Kidney (tissue), 13 donors: ENCODE measurements at regions not wholly inside any gene's neighbourhood (a gene's known extent, or its start where the extent isn't known, plus 50 kb on each side); places are given as distances from the start of the nearest gene placed in this dataset.

Source experiments
- DNase-seq, 5 donors: peaks; one replicate each; pipeline ENCODE4 v3.0.0-alpha.2; 2013 to 2020
- FAIRE-seq: peaks from 2 replicates; lab custom pipeline; 2012; peaks lifted over from hg19 to GRCh38; lab: Jason Lieb, UNC
- H3K27ac ChIP-seq, 2 donors: one replicate each; pipeline ENCODE4 v1.7.0; 2013; ENCODE audit warnings: low read depth in 2 of 2, low read length in 2 of 2, inconsistent platforms in 1 of 2
- H3K27me3 ChIP-seq: one replicate; pipeline ENCODE4 v1.7.1; 2013; ENCODE audit warnings: low read length, inconsistent platforms; ENCODE audit not compliant: control insufficient read depth, insufficient read depth
- H3K36me3 ChIP-seq, 3 donors: one replicate each; pipeline versions ENCODE4 v1.7.0 to v1.7.1; 2013; ENCODE audit warnings: low read length in 3 of 3, control low read depth in 1 of 3, inconsistent platforms in 1 of 3; ENCODE audit not compliant: insufficient read depth in 3 of 3, control insufficient read depth in 2 of 3
- H3K4me1 ChIP-seq, 3 donors: one replicate each; pipeline versions ENCODE4 v1.7.0 to v1.7.1; 2013; ENCODE audit warnings: low read length in 3 of 3, inconsistent platforms in 1 of 3, low read depth in 1 of 3; ENCODE audit not compliant: control insufficient read depth in 2 of 3, insufficient read depth in 2 of 3
- H3K4me3 ChIP-seq, 3 donors: one replicate each; pipeline versions ENCODE4 v1.7.0 to v1.8.1; 2013; ENCODE audit warnings: low read length in 3 of 3, control low read depth in 1 of 3, inconsistent platforms in 1 of 3
- H3K9ac ChIP-seq, 3 donors: one replicate each; pipeline versions ENCODE4 v1.7.0 to v1.7.1; 2013; ENCODE audit warnings: low read length in 3 of 3, control low read depth in 1 of 3, inconsistent platforms in 1 of 3
- H3K9me3 ChIP-seq, 3 donors: one replicate each; pipeline versions ENCODE4 v1.7.0 to v1.7.1; 2013; ENCODE audit warnings: low read length in 3 of 3, control low read depth in 1 of 3, inconsistent platforms in 1 of 3; ENCODE audit not compliant: control insufficient read depth in 2 of 3, insufficient read depth in 1 of 3
- intact Hi-C: fragments of 100-400 bp; cut with DNase I; formaldehyde crosslinking; loops from one replicate; pipeline ENCODE4 v1.11.1; 2022
- TF ChIP-seq, protein P1 (sequence below): IDR thresholded peaks from 3 replicates; pipeline ENCODE4 v1.5.1; 2012; ENCODE audit warnings: mild to moderate bottlenecking, moderate library complexity, borderline replicate concordance; ENCODE audit not compliant: insufficient read depth; ENCODE audit errors: extremely low read depth
- donor health status: control.
- donor health status: control.
- donor health status: control.
- donor health status: control.
- donor health status: control.
- donor health status: DM: yes; HTN: yes; CAD: no.
- donor health status: Normal renal cell carcinoma (clear cell type).

DNA sequence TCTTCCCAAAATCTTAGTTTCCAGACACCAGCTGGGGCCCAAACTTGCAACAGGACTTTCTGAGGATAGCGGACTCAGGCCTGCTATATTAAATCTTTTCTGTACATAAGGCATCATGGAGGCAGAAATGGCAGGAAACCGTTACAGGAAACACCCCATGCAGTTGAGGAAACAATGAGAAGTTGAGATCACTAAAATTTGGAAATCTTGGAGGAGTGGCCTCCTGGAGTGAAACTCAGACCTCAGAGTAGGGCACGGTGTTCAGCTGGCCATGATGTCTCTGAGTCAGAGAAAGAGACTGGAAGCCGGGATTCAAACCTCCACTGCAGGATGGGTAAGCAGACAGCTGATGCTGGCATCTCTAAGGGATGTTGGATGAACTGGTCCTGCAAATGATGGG, 372.6 kb upstream of the CTSO start:
- TF ChIP-seq, protein P1, sequence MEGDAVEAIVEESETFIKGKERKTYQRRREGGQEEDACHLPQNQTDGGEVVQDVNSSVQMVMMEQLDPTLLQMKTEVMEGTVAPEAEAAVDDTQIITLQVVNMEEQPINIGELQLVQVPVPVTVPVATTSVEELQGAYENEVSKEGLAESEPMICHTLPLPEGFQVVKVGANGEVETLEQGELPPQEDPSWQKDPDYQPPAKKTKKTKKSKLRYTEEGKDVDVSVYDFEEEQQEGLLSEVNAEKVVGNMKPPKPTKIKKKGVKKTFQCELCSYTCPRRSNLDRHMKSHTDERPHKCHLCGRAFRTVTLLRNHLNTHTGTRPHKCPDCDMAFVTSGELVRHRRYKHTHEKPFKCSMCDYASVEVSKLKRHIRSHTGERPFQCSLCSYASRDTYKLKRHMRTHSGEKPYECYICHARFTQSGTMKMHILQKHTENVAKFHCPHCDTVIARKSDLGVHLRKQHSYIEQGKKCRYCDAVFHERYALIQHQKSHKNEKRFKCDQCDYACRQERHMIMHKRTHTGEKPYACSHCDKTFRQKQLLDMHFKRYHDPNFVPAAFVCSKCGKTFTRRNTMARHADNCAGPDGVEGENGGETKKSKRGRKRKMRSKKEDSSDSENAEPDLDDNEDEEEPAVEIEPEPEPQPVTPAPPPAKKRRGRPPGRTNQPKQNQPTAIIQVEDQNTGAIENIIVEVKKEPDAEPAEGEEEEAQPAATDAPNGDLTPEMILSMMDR, result no peak
- H3K9me3 ChIP-seq, result no peaks in the 10 kb centered on the region
- no peaks in the 10 kb centered on the region for H3K4me1 ChIP-seq
- FAIRE-seq, result no peak
- intact Hi-C loops, result no loop called here
- no peak overlapping the region for H3K27ac ChIP-seq
- no peak overlapping the region for H3K9ac ChIP-seq
- no peaks in the 10 kb centered on the region for H3K27me3 ChIP-seq
- H3K4me3 ChIP-seq, result no peak overlapping the region
- DNase-seq, result no peak
- H3K36me3 ChIP-seq, result no peaks in the 10 kb centered on the region

DNA sequence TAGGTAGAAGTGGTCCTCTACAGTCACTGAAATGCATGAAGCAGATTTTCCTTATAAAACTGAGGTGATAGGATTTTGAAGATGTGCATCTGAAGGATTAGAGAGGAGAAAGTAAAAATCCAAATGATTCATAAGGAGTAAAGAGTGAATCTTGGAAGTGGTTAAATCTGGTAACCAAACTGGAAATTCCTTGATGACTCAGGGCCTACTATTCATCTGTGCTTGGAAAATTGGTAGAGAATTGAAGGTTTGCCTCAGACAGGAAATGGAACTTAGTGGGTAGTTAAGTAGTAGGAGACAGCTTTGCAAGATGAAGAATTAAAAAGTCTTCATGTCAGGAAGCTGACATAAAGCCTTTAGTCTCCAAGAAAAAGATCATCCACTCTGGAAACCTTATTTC, 368.9 kb upstream of the CTSO start:
- DNase-seq (no peak), FAIRE-seq (no peak)
- TF ChIP-seq, protein P1, result no peak
- Histone ChIP-seq H3K27me3 (no peaks in the 10 kb centered on the region), H3K4me1 (no peaks in the 10 kb centered on the region), H3K27ac (no peak overlapping the region), H3K4me3 (no peak overlapping the region), H3K9me3 (no peaks in the 10 kb centered on the region), H3K36me3 (no peaks in the 10 kb centered on the region), H3K9ac (no peak overlapping the region)
- intact Hi-C loops, result no loop called here

DNA sequence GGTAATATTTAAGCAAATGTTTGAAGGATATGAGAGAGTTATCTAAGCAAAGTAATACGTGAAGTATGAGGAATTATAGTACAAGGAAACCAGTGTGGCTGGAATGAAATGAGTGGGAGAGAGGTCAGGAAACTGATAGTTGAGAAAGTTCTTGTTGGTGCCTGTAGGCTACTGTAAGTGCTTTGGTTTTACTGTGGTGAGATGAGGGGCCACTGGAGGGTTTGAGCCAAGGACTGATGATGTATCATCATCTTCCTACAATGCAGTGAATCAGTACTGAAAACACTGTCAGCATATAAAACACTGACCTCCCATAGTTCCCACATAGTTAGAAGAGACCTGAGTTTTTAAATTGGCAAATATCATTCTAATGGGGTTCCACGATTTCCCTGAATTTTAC, 367.5 kb upstream of the CTSO start:
- Histone ChIP-seq H3K27ac (no peak overlapping the region), H3K9ac (no peak overlapping the region), H3K4me3 (no peak overlapping the region), H3K36me3 (no peaks in the 10 kb centered on the region), H3K9me3 (no peaks in the 10 kb centered on the region), H3K4me1 (no peaks in the 10 kb centered on the region), H3K27me3 (no peaks in the 10 kb centered on the region)
- DNase-seq (no peak), FAIRE-seq (no peak)
- intact Hi-C loops, result no loop called here
- TF ChIP-seq, protein P1, result no peak

DNA sequence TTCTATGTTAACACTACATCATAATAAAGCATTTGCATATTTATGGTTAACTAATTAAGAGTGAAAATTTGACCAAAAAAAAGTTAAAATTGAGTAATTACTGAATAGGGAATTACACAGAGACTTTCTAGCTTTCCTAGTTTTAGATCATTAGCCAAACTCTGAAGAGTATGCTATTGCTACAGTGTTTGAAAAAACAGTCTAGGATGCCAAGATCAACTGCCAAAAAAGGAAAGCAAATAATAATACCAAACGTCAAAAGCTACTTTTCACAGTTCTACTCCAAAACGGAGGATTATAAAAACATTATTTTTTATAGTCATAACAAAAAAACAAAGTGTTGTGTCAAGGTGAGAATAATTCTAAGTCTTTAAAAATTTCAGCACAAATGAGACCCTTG, 359.8 kb upstream of the CTSO start:
- DNase-seq (no peak), FAIRE-seq (no peak)
- Histone ChIP-seq H3K27me3 (no peaks in the 10 kb centered on the region), H3K9me3 (no peaks in the 10 kb centered on the region), H3K27ac (no peak overlapping the region), H3K4me1 (no peaks in the 10 kb centered on the region), H3K9ac (no peak overlapping the region), H3K4me3 (no peak overlapping the region), H3K36me3 (no peaks in the 10 kb centered on the region)
- intact Hi-C loops, result no loop called here
- TF ChIP-seq, protein P1, result no peak
